ENCODE measurements at regions not wholly inside any gene's neighbourhood (a gene's known extent, or its start where the extent isn't known, plus 50 kb on each side); places are given as distances from the start of the nearest gene placed in this dataset.

DNA sequence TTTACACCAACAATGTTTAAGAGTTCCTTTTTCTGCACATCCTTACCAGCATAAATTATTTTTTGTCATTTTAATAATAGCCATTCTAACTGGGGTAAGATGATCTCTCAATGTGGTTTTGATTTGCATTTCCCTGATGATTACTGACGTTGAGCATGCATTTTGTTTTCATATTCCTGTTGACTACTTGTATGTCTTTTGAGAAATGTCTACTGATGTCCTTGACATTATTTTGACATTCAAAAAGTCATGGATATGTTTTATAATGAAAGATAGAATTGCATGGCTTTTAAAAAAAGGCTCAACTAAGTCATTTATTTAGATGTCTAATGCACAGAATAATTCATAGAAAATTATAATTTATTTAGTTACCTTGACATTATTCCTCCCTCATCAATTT lies 381.6 kb upstream of the C9orf72 start:
- intact Hi-C loops (cut with DNase I): no loop called here
- Histone ChIP-seq H3K9me3 (no peaks in the 10 kb centered on the region), H3K36me3 (no peaks in the 10 kb centered on the region), H3K27me3 (ENCODE audit: low read depth) (no peaks in the 10 kb centered on the region), H3K4me3 (no peak overlapping the region), H3K27ac (no peak overlapping the region), H3K4me1 (no peaks in the 10 kb centered on the region)
- ATAC-seq (no peak), DNase-seq (no peak)
- TF ChIP-seq CTCF (IDR thresholded peaks at IDR 0.05): no peak

DNA sequence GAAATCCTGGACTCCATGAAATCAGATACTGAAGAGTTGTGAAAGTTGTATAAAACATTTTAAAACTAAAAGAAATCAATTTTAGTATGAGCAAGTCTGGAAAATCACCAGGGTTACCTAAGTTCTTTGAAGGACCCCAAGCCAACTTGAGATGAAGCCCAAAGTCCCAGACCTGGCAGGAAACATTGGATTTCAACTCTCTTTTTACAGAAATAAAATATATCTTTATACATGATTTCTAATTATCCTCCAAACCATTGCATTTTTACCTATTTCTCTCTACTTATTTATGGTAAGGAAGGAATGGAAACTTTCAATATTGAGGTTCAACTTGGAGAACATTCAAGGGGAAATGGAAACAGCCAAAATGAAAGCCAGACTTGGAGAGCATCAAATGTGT lies 390.6 kb upstream of the C9orf72 start:
- H3K27me3 ChIP-seq (ENCODE audit: low read depth): no peaks in the 10 kb centered on the region
- H3K4me1 ChIP-seq: no peaks in the 10 kb centered on the region
- no peaks in the 10 kb centered on the region for H3K36me3 ChIP-seq
- H3K27ac ChIP-seq: no peak overlapping the region
- TF ChIP-seq CTCF (IDR thresholded peaks at IDR 0.05): no peak
- no peak for ATAC-seq
- no peak overlapping the region for H3K4me3 ChIP-seq
- H3K9me3 ChIP-seq: no peaks in the 10 kb centered on the region
- intact Hi-C loops (cut with DNase I): no loop called here
- DNase-seq: no peak

DNA sequence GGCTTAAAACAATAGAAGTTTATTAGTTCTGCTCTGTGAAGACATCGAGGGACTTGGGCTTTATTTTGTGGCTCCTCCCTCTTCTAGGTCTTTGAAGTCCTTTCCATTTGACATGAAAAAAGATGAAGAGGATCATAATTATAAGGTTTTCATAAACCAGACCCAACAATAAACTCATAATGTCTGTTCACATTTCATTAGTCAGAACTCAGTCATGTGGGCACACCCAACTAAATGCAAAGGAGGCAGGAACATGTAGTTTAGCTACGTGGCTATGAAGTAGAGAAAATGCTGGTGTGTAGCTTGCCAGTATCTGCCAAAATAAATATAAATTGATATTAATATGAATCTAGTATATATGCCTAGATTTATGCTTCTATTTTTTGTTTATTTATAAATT lies 393.9 kb upstream of the C9orf72 start:
- H3K4me3 ChIP-seq: no peak overlapping the region
- no peak for TF ChIP-seq CTCF (IDR thresholded peaks at IDR 0.05)
- no peaks in the 10 kb centered on the region for H3K9me3 ChIP-seq
- intact Hi-C loops (cut with DNase I): no loop called here
- no peaks in the 10 kb centered on the region for H3K36me3 ChIP-seq
- DNase-seq (no peak), ATAC-seq (no peak)
- no peak overlapping the region for H3K27ac ChIP-seq
- no peaks in the 10 kb centered on the region for H3K27me3 ChIP-seq (ENCODE audit: low read depth)
- H3K4me1 ChIP-seq: no peaks in the 10 kb centered on the region

DNA sequence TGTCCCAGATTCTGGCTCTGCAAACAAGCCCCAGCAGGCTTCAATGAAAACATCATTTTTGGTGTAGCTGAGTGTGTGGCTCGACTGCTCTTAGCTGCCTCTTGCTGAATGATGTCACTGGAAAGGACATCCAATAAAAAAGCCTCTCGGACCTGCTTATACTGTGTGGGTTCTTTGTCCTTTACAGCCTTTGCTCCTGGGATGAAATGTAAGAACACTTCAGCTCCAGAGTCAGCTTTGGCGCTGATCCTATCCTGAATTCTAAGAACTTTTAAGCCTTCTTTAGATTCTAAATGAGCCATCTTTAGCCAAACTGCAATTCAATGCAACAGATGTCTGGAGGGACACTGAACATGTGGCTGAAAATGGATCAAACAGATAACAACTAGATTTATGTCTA lies 404.6 kb upstream of the C9orf72 start:
- no peaks in the 10 kb centered on the region for H3K4me1 ChIP-seq
- no peaks in the 10 kb centered on the region for H3K27me3 ChIP-seq (ENCODE audit: low read depth)
- H3K9me3 ChIP-seq: no peaks in the 10 kb centered on the region
- H3K4me3 ChIP-seq: no peak overlapping the region
- intact Hi-C loops (cut with DNase I): no loop called here
- no peak for DNase-seq
- H3K27ac ChIP-seq: no peak overlapping the region
- no peaks in the 10 kb centered on the region for H3K36me3 ChIP-seq
- no peak for ATAC-seq
- no peak for TF ChIP-seq CTCF (IDR thresholded peaks at IDR 0.05)

GRCh38 chr9:27985714-27986113 lies 412.4 kb upstream of the C9orf72 start:
- Histone ChIP-seq H3K27me3 (ENCODE audit: low read depth) (no peaks in the 10 kb centered on the region), H3K4me1 (no peaks in the 10 kb centered on the region), H3K9me3 (no peaks in the 10 kb centered on the region), H3K4me3 (no peak overlapping the region), H3K36me3 (no peaks in the 10 kb centered on the region), H3K27ac (no peak overlapping the region)
- ATAC-seq (no peak), DNase-seq (no peak)
- no peak for TF ChIP-seq CTCF (IDR thresholded peaks at IDR 0.05)
- intact Hi-C loops (cut with DNase I): no loop called here

DNA sequence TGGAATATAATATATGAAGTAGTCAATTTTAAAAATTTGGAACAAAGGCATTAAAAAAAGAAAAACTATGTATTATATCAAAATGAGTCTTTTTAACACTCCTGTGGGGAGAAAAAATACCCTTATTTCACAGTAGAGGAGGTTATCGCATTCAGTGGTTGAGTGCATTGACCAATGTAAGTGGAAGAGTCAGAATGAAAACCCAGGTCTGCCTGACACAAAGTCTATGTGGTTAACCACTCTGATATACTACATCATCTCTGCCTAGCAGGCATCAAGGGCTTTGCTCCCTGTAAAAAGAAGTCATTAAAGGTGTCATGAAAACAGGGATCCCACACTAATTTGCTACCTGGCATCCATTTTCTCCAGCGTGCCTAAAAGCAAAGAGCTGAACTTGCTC lies 417.2 kb upstream of the C9orf72 start:
- Histone ChIP-seq H3K27ac (no peak overlapping the region), H3K4me1 (no peaks in the 10 kb centered on the region), H3K9me3 (no peaks in the 10 kb centered on the region), H3K36me3 (no peaks in the 10 kb centered on the region), H3K4me3 (no peak overlapping the region), H3K27me3 (ENCODE audit: low read depth) (no peaks in the 10 kb centered on the region)
- TF ChIP-seq CTCF (IDR thresholded peaks at IDR 0.05): no peak
- ATAC-seq (no peak), DNase-seq (no peak)
- intact Hi-C loops (cut with DNase I): no loop called here
